ENCODE measurements at regions not wholly inside any gene's neighbourhood (a gene's known extent, or its start where the extent isn't known, plus 50 kb on each side); places are given as distances from the start of the nearest gene placed in this dataset.

- H3K9me3 ChIP-seq (ENCODE audit: control insufficient read depth in 3 of 3, low read length in 3 of 3): no peaks in the 10 kb centered on the region
- no peak overlapping the region for H3K4me3 ChIP-seq (ENCODE audit: low read length in 3 of 3)
- no peaks in the 10 kb centered on the region for H3K36me3 ChIP-seq (ENCODE audit: control insufficient read depth in 3 of 3, insufficient read depth in 3 of 3, low read length in 3 of 3)
- no peaks in the 10 kb centered on the region for H3K27me3 ChIP-seq (ENCODE audit: control insufficient read depth in 3 of 3, insufficient read depth in 3 of 3, low read length in 3 of 3)
- H3K4me1 ChIP-seq (ENCODE audit: control insufficient read depth in 3 of 3, insufficient read depth in 3 of 3, low read length in 3 of 3): no peaks in the 10 kb centered on the region
- no peak overlapping the region for H3K27ac ChIP-seq (ENCODE audit: low read depth, low read length)
- no peak overlapping the region for H3K9ac ChIP-seq (ENCODE audit: low read depth in 1 of 3, low read length in 3 of 3)
Measured at GRCh38 chr5:125713109-125713805, 710.0 kb upstream of the GRAMD2B start.

GRCh38 chr5:125715216-125715615, 708.0 kb upstream of the GRAMD2B start:
- H3K36me3 ChIP-seq (ENCODE audit: control insufficient read depth in 3 of 3, insufficient read depth in 3 of 3, low read length in 3 of 3): no peaks in the 10 kb centered on the region
- H3K27ac ChIP-seq (ENCODE audit: low read depth, low read length): no peak overlapping the region
- H3K9ac ChIP-seq (ENCODE audit: low read depth in 1 of 3, low read length in 3 of 3): no peak overlapping the region
- H3K9me3 ChIP-seq (ENCODE audit: control insufficient read depth in 3 of 3, low read length in 3 of 3): no peaks in the 10 kb centered on the region
- peaks cover 0 to 2% (median 0%) of the 10 kb centered on the region in 3 donors for H3K4me1 ChIP-seq (ENCODE audit: control insufficient read depth in 3 of 3, insufficient read depth in 3 of 3, low read length in 3 of 3)
- H3K4me3 ChIP-seq (ENCODE audit: low read length in 3 of 3): no peak overlapping the region
- no peaks in the 10 kb centered on the region for H3K27me3 ChIP-seq (ENCODE audit: control insufficient read depth in 3 of 3, insufficient read depth in 3 of 3, low read length in 3 of 3)

- Histone ChIP-seq H3K9ac (ENCODE audit: low read depth in 1 of 3, low read length in 3 of 3) (no peak overlapping the region), H3K36me3 (ENCODE audit: control insufficient read depth in 3 of 3, insufficient read depth in 3 of 3, low read length in 3 of 3) (no peaks in the 10 kb centered on the region), H3K9me3 (ENCODE audit: control insufficient read depth in 3 of 3, low read length in 3 of 3) (no peaks in the 10 kb centered on the region), H3K27ac (ENCODE audit: low read depth, low read length) (no peak overlapping the region), H3K27me3 (ENCODE audit: control insufficient read depth in 3 of 3, insufficient read depth in 3 of 3, low read length in 3 of 3) (no peaks in the 10 kb centered on the region), H3K4me3 (ENCODE audit: low read length in 3 of 3) (no peak overlapping the region), H3K4me1 (ENCODE audit: control insufficient read depth in 3 of 3, insufficient read depth in 3 of 3, low read length in 3 of 3) (peaks cover 0 to 2% (median 0%) of the 10 kb centered on the region in 3 donors)
Measured at GRCh38 chr5:125717209-125717608, 706.0 kb upstream of the GRAMD2B start.

- Histone ChIP-seq H3K36me3 (ENCODE audit: control insufficient read depth in 3 of 3, insufficient read depth in 3 of 3, low read length in 3 of 3) (no peaks in the 10 kb centered on the region), H3K9ac (ENCODE audit: low read depth in 1 of 3, low read length in 3 of 3) (peak overlapping the region in 1 of 3 donors; percentile 4), H3K27me3 (ENCODE audit: control insufficient read depth in 3 of 3, insufficient read depth in 3 of 3, low read length in 3 of 3) (no peaks in the 10 kb centered on the region), H3K27ac (ENCODE audit: low read depth, low read length) (peak overlapping the region; percentile 60), H3K4me1 (ENCODE audit: control insufficient read depth in 3 of 3, insufficient read depth in 3 of 3, low read length in 3 of 3) (peaks cover 0 to 2% (median 0%) of the 10 kb centered on the region in 3 donors), H3K9me3 (ENCODE audit: control insufficient read depth in 3 of 3, low read length in 3 of 3) (no peaks in the 10 kb centered on the region), H3K4me3 (ENCODE audit: low read length in 3 of 3) (no peak overlapping the region)
Measured at GRCh38 chr5:125719681-125720347, 703.4 kb upstream of the GRAMD2B start.

- H3K27ac ChIP-seq (ENCODE audit: low read depth, low read length): peak overlapping the region; percentile 60
- H3K4me3 ChIP-seq (ENCODE audit: low read length in 3 of 3): no peak overlapping the region
- no peaks in the 10 kb centered on the region for H3K27me3 ChIP-seq (ENCODE audit: control insufficient read depth in 3 of 3, insufficient read depth in 3 of 3, low read length in 3 of 3)
- H3K9ac ChIP-seq (ENCODE audit: low read depth in 1 of 3, low read length in 3 of 3): no peak overlapping the region
- no peaks in the 10 kb centered on the region for H3K36me3 ChIP-seq (ENCODE audit: control insufficient read depth in 3 of 3, insufficient read depth in 3 of 3, low read length in 3 of 3)
- H3K4me1 ChIP-seq (ENCODE audit: control insufficient read depth in 3 of 3, insufficient read depth in 3 of 3, low read length in 3 of 3): peaks cover 0 to 2% (median 0%) of the 10 kb centered on the region in 3 donors
- no peaks in the 10 kb centered on the region for H3K9me3 ChIP-seq (ENCODE audit: control insufficient read depth in 3 of 3, low read length in 3 of 3)
Measured at GRCh38 chr5:125720348-125720685, 702.9 kb upstream of the GRAMD2B start.

- no peak overlapping the region for H3K27ac ChIP-seq (ENCODE audit: low read depth, low read length)
- H3K36me3 ChIP-seq (ENCODE audit: control insufficient read depth in 3 of 3, insufficient read depth in 3 of 3, low read length in 3 of 3): no peaks in the 10 kb centered on the region
- peaks cover 0 to 2% (median 0%) of the 10 kb centered on the region in 3 donors for H3K4me1 ChIP-seq (ENCODE audit: control insufficient read depth in 3 of 3, insufficient read depth in 3 of 3, low read length in 3 of 3)
- no peaks in the 10 kb centered on the region for H3K9me3 ChIP-seq (ENCODE audit: control insufficient read depth in 3 of 3, low read length in 3 of 3)
- H3K9ac ChIP-seq (ENCODE audit: low read depth in 1 of 3, low read length in 3 of 3): no peak overlapping the region
- H3K4me3 ChIP-seq (ENCODE audit: low read length in 3 of 3): no peak overlapping the region
- no peaks in the 10 kb centered on the region for H3K27me3 ChIP-seq (ENCODE audit: control insufficient read depth in 3 of 3, insufficient read depth in 3 of 3, low read length in 3 of 3)
Measured at GRCh38 chr5:125720721-125721120, 702.5 kb upstream of the GRAMD2B start.

GRCh38 chr5:125722550-125722949, 700.7 kb upstream of the GRAMD2B start:
- no peak overlapping the region for H3K4me3 ChIP-seq (ENCODE audit: low read length in 3 of 3)
- no peak overlapping the region for H3K9ac ChIP-seq (ENCODE audit: low read depth in 1 of 3, low read length in 3 of 3)
- no peaks in the 10 kb centered on the region for H3K27me3 ChIP-seq (ENCODE audit: control insufficient read depth in 3 of 3, insufficient read depth in 3 of 3, low read length in 3 of 3)
- H3K4me1 ChIP-seq (ENCODE audit: control insufficient read depth in 3 of 3, insufficient read depth in 3 of 3, low read length in 3 of 3): peaks cover 0 to 2% (median 0%) of the 10 kb centered on the region in 3 donors
- H3K36me3 ChIP-seq (ENCODE audit: control insufficient read depth in 3 of 3, insufficient read depth in 3 of 3, low read length in 3 of 3): no peaks in the 10 kb centered on the region
- H3K9me3 ChIP-seq (ENCODE audit: control insufficient read depth in 3 of 3, low read length in 3 of 3): no peaks in the 10 kb centered on the region
- no peak overlapping the region for H3K27ac ChIP-seq (ENCODE audit: low read depth, low read length)

GRCh38 chr5:125725691-125726090, 697.5 kb upstream of the GRAMD2B start:
- H3K36me3 ChIP-seq (ENCODE audit: control insufficient read depth in 3 of 3, insufficient read depth in 3 of 3, low read length in 3 of 3): no peaks in the 10 kb centered on the region
- peaks cover 0 to 2% (median 0%) of the 10 kb centered on the region in 3 donors for H3K9me3 ChIP-seq (ENCODE audit: control insufficient read depth in 3 of 3, low read length in 3 of 3)
- no peaks in the 10 kb centered on the region for H3K4me1 ChIP-seq (ENCODE audit: control insufficient read depth in 3 of 3, insufficient read depth in 3 of 3, low read length in 3 of 3)
- H3K9ac ChIP-seq (ENCODE audit: low read depth in 1 of 3, low read length in 3 of 3): no peak overlapping the region
- H3K27ac ChIP-seq (ENCODE audit: low read depth, low read length): no peak overlapping the region
- no peaks in the 10 kb centered on the region for H3K27me3 ChIP-seq (ENCODE audit: control insufficient read depth in 3 of 3, insufficient read depth in 3 of 3, low read length in 3 of 3)
- no peak overlapping the region for H3K4me3 ChIP-seq (ENCODE audit: low read length in 3 of 3)

GRCh38 chr5:125743939-125744338, 679.3 kb upstream of the GRAMD2B start:
- Histone ChIP-seq H3K9me3 (ENCODE audit: control insufficient read depth in 3 of 3, low read length in 3 of 3) (peaks cover 0 to 4% (median 3%) of the 10 kb centered on the region in 3 donors), H3K4me1 (ENCODE audit: control insufficient read depth in 3 of 3, insufficient read depth in 3 of 3, low read length in 3 of 3) (no peaks in the 10 kb centered on the region), H3K27me3 (ENCODE audit: control insufficient read depth in 3 of 3, insufficient read depth in 3 of 3, low read length in 3 of 3) (no peaks in the 10 kb centered on the region), H3K36me3 (ENCODE audit: control insufficient read depth in 3 of 3, insufficient read depth in 3 of 3, low read length in 3 of 3) (no peaks in the 10 kb centered on the region), H3K27ac (ENCODE audit: low read depth, low read length) (no peak overlapping the region), H3K4me3 (ENCODE audit: low read length in 3 of 3) (no peak overlapping the region), H3K9ac (ENCODE audit: low read depth in 1 of 3, low read length in 3 of 3) (no peak overlapping the region)

- Histone ChIP-seq H3K27ac (ENCODE audit: low read depth, low read length) (no peak overlapping the region), H3K4me3 (ENCODE audit: low read length in 3 of 3) (no peak overlapping the region), H3K36me3 (ENCODE audit: control insufficient read depth in 3 of 3, insufficient read depth in 3 of 3, low read length in 3 of 3) (no peaks in the 10 kb centered on the region), H3K27me3 (ENCODE audit: control insufficient read depth in 3 of 3, insufficient read depth in 3 of 3, low read length in 3 of 3) (no peaks in the 10 kb centered on the region), H3K4me1 (ENCODE audit: control insufficient read depth in 3 of 3, insufficient read depth in 3 of 3, low read length in 3 of 3) (no peaks in the 10 kb centered on the region), H3K9me3 (ENCODE audit: control insufficient read depth in 3 of 3, low read length in 3 of 3) (peaks cover 0 to 4% (median 3%) of the 10 kb centered on the region in 3 donors), H3K9ac (ENCODE audit: low read depth in 1 of 3, low read length in 3 of 3) (no peak overlapping the region)
Measured at GRCh38 chr5:125746917-125747316, 676.3 kb upstream of the GRAMD2B start.
